Fibroblast of skin of right quadriceps (primary cell): ENCODE measurements at regions not wholly inside any gene's neighbourhood (a gene's known extent, or its start where the extent isn't known, plus 50 kb on each side); places are given as distances from the start of the nearest gene placed in this dataset.

ENCODE experiments used
- DNase-seq: peaks from one replicate; pipeline ENCODE4 v3.0.0-alpha.2; 2013

DNA sequence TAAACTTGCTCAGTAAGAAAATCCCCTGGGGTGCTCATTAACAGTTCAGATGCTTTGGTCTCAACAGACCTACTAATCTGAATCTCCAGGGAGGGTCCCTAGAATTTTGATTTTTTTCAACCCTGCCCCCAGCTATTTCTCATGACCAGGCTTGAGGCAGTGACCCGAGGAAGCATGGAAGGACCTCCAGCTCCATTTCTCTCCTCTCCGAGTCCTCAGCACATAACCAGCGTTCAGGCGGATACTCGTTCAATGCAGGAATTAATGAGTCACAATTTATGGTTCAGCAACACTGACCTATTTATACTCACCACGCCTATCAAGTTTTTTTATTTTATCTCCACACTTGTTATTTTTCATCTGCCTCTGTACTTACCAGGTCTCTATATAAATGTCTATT, 369.2 kb upstream of the CDH4 start:
- DNase-seq: no peak

DNA sequence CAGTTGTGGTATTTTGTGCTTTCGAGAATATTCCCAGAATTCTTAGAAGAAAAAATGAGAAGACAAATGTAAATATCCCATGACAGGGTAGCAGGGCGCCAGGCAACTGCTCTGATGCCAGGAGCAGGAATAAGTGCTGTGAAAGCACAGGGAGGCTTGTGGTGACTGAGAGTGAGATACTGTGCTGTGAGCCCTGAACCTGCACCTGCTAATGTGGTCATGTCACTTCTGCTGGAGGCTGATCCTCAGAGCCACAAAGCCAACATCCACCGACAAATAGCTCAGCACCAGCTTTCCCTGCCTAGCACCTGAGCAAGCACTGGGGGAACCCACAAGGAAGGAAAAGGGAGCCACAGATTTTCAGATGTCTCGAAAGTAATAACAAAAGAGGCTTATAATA, 368.6 kb upstream of the CDH4 start:
- DNase-seq: no peak

DNA sequence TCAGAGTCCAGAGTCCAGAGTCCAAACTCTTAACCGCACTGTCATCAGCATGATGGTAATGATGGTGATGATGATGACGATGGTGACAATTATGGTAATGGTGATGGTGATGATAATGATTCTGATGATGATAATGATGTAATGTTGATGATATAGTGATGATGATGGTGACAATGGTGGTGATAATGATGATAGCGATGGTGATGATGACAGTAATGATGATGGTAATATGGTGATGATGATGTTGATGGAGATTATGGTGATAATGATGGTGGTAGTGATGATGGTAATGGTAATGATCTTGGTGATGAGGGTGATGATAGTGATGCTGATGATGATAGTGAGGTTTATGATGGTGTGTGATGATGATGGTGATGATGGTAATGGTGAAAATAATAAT, 367.8 kb upstream of the CDH4 start:
- no peak for DNase-seq

DNA sequence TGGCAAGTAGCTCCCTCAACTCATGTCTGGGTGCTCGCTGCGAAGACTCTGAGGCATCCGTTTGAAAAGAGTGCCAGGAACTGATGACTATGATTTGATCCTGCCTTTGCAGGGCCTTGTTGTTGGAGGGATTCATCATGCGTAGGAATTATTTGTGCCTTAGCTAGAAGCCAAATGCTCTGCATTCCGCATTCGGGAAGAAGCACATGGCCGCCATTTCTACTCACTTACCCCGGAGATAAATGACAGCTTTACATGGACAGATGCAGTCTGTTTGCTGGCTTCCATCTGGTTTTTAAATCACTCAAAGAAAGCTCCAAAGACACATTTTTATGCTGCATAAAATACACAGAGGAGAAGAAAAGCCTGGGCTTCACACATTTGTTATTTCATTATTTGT, 363.3 kb upstream of the CDH4 start:
- no peak for DNase-seq

DNA sequence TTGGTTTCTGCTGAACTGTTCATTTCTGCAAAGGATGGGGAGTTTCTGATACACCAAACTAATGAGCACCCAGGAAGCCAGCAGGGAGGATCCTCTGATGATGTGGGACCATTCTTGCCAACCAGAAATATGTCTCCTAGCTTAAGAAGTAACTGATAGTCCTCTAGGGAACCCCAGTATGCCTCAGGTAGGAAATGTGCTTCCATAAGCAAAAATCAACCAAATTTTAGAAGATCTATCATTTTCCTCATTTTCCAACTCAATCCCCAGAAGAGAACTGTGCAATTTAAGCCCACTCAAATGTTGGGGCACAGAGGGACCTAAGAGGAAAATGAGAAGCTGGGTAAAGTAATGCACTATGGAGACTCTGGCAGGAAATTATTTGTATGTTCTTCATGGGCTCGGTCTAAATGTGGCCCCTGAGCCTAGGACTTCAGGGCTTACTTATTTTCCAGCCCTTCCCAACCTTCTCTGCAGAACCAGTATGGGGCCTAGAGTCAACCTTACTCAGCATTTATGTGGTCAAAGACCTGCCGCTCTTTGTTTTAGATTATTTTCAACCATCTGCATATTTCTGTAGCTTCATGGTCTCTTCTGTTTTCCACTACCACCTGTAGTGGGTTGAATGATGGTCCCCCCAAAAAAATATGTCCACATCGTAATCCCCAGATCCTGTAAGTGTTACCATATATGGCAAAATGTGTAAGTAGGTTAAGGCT, 359.8 kb upstream of the CDH4 start:
- no peak for DNase-seq

DNA sequence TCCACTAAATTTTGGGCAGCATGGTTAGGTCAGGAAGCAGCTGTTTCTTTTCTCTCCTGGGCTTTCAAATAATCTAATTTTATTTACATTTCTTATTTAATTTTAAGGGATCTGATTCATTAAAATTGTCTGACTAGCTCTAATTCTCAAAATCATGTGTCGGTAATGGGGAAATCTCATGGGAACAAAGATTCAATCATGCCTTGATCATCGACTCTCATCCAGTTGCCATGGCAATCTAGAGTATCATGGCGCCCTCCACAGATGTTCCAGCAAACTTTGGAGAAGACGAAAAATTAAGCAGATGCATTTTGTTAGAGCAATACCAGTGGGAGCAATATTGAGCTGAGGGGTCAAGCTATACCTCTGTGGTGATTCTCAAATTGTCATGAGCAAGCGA, 358.0 kb upstream of the CDH4 start:
- DNase-seq: no peak

DNA sequence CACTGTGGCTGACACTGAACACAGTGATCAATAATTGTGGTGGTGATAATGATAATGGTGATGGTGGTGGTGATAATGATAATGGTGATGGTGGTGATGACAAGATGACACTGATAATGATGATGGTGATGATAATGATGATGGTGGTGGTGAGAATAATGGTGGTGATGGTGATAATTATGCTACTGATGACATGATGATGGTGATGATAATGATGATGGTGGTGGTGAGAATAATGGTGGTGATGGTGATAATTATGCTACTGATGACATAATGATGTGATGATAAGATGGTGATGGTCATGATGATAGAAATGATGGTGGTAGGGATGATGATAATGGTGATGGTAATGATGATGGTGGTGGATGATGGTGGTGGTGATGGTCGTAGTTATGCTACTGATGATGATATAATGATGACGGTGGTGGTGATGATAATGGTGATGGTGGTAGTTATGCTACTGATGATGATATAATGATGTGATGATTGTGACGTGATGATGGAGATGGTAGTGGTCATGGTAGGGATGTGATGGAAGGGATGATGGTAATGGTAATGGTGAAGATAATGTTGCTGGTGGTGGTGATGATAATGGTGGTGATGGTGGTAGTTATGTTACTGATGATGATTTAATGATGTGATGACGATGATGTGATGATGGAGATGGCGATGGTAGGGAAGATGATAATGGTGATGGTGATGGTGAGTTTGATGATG, 356.5 kb upstream of the CDH4 start:
- DNase-seq: no peak

DNA sequence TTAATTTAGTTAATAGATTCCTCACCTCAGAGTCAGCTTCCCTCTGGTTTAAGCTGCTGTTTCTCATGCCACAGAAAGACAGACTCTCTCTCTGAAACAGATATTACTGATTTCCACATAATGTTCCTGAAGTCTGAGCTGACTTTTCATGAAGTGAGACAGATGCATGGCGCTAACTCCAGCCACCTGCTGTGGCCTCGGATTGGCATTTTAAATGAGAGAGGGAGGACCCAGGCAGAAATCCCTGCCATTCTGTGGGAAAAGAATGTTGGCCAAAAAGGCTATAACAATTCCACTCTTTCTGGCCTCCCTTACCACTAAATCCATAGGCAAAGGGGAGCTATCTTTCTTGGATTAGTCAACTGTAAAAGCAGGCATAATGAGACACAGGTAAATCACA, 354.1 kb upstream of the CDH4 start:
- no peak for DNase-seq

DNA sequence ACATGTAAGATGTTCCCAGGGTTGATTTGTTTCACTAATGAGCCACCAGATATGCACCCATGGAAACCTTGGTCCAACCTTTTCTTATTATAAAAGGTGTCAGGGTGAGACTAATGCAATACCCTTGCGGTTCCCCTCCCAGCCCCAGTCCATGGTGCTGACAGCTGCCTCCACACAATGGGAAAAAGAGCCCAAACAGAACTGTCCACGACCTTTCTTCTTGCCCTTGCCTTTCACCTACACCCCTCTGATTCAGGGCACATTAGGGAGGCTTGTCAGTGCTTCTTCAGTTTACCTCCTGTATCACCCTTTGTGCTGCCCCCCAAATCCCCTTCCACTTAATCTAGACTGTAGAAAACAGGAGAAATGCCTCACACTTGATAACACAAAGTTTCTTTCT, 352.7 kb upstream of the CDH4 start:
- no peak for DNase-seq

DNA sequence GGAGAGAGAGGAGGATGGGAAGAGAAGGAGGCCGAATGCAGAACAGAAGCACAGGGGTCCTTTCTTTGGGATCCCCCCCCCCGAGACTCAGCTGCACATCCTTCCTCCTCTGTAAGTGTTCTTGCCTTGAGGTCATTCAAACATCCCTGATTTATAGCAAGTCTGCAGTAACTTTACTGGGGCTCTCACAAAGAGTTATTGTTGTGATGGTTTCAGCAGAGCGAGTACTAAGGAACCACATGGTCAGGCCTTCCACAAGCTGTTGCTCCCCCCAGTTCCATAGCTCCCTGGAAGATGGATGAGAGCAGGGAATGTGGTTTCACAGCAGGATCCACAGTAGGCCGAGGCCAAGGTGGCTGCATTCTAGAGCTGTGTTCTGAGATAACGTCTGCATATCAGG, 351.4 kb upstream of the CDH4 start:
- DNase-seq: no peak

DNA sequence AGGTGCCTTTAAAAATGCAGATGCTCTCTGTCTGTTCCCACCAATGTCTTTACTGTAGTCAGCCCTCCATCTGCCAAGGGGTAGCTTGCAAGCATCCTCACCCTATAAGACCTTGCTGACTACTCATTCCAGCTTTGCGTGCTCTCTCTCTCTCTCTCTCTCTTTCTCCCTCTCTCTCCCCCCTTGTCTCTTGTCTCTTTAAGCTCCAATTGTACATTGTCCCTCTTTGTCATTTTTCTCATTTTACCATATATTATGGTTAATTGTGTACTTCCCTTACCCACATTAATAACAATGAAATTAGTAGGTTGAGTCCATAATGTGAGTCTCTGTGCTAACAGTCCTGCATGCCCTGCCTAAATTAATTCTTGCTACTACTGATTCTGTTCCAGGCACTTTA, 350.2 kb upstream of the CDH4 start:
- no peak for DNase-seq

DNA sequence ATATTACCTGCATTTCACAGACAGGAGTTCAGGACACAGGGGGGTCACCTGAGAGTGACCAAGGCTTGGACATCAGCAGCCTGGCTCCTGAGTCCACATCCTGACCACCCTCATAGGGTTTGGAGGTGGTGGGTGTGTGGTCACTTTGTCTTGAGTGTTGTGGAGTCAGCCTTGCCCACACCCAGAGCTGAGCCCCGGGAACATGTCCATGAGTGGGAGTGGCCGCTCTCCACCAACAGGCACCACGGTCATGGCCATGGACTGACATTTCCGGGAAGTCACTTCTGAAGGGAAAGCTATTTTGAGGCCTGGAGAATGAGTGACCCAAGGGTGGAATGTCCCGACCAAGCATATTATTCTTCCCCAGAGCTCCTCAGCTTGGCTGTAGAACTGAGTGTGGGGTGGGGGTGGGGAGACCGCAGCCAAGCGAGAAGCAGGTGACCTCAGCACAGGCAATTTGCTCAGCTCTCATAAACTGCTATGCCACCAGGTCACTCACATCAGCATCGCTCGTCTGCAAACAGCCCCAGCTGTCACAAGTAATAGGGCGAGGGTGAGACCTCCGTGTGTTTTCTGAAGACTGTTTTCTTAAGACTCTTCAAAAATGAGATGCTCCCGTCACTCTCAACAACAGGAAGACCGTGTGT, 348.6 kb upstream of the CDH4 start:
- no peak for DNase-seq

DNA sequence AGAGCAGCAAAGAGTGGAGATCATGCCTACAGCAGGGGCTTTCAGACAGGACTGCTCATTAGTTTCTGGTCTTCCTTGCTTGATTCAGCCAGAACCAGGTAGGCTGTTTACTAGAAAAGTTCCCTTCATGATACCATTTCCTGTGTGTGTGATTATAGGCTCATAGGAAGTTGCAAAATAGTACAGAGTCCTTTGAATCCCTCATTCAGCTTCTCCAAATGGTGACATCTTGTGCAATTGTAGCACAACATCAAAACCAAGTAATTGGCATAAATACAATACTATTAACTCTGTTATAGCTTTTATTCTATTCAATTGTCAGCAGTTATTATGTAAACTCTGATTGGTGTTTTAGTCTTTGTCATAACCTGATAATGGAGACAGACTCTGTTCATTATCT, 347.3 kb upstream of the CDH4 start:
- no peak for DNase-seq

DNA sequence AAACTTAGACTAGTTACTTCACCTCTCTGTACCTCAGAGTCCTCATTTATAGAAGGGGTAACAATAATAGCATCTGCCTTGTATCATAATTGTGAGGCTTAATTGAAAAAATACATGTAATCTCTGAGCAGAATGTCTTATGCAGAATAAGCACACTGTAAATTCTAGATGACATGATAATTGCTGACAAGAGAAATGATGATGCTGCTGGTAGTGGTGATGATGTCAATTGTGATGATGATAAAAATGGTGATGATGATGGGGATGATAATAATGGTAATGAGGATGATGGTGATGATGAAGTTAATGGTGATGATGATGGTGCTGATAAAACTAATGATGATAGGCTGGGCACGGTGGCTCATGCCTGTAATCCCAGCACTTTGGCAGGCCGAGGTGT, 346.1 kb upstream of the CDH4 start:
- DNase-seq: no peak

DNA sequence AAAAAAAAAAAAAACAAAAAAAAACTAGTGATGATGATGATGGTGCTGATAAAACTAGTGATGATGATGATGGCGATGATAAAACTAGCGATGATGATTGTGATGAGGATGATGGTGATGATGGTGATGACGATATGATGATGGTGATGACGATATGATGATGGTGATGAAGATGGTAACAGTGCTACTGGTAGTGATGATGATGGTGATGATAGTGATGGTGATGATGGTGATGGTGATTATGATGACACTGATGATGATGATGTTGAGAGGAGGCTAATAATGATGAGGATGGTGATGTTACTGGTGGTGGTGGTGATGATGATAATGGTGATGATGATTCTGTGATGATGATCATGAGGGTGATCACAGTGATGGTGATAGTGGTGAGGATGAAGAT, 345.5 kb upstream of the CDH4 start:
- no peak for DNase-seq

DNA sequence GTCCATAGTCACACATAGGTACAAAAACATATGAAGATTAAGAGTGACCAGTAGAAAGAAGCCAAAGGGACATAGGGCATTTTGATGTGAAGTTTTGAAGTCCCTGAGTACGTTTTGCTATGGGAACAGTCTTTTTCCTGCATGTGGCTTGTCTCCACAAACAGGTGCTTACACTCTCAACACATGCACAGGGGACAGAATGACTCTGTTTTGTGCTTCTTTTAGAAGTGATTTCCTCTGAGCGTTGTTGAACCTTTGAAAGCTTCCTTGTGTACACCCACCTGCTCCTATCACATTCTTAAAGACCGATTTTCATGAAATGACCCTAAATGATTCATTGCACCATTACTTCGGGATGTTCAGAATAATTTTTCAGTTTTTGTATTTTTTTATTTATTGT, 338.8 kb upstream of the CDH4 start:
- no peak for DNase-seq

DNA sequence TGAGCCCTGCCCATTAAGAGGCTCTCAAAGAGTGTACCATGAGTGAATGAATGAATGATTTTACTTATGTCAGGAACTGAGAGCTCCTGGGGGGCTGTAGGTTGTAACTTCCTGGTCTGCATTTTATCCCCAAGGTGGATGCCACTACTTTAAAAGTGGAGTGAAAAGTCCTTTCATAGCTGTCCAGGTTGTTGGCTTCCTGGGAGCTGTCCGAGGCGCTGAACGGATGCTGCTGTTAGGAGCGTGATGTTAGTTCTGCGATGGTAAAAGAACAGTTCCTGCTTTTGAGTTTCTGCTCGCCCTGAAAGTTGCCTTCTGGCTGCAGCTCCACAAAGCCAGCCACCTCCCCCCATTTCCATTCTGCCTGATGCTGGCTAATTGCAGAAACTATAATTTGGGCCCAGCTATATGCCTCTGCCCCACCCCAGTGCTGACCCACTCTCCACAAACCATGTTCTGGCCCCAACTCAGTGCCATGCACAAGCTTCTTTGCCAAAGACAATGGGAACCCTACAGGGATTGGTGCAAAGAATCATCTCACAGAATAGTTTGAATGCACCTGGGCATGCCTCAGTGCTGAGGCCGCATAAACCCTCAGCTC, 330.9 kb upstream of the CDH4 start:
- peak; percentile 38 for DNase-seq

DNA sequence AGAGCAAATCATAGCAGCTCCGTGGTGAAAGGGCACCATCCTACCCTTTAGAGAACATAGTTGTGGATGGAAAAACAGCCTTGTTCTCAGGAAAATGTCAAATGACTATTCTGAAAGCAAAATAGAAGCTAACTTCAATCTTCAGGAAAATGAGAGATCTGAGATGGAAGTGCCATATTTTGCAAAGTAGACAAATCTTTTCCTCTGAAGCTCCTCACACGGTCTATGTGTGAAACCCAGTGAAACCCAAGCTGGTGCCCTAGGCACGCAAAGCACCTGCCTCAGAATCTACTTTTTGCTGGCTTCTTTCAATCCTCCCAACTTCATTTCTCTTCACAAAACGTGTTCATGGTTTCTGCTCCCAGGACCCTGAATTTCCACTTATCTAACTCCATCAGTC, 325.2 kb upstream of the CDH4 start:
- no peak for DNase-seq

DNA sequence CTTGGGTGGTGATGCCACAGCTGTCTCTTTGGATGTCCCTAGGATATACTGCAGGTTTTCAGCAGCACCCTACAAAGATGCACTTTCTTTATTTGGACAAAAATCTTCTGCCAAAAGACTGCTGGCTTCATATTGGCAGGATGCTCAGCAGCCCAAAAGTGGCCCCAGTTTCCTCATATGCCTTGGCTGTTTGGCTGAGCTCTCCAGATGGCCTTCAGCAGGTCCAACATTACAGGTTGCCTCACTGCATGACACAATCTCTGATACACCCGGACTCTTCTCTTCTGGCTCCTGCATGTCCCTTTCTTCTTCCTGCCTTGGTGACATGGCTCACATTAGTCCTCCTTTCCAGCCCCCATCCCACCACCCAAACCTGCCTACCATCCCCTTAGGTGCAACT, 323.7 kb upstream of the CDH4 start:
- DNase-seq: no peak

DNA sequence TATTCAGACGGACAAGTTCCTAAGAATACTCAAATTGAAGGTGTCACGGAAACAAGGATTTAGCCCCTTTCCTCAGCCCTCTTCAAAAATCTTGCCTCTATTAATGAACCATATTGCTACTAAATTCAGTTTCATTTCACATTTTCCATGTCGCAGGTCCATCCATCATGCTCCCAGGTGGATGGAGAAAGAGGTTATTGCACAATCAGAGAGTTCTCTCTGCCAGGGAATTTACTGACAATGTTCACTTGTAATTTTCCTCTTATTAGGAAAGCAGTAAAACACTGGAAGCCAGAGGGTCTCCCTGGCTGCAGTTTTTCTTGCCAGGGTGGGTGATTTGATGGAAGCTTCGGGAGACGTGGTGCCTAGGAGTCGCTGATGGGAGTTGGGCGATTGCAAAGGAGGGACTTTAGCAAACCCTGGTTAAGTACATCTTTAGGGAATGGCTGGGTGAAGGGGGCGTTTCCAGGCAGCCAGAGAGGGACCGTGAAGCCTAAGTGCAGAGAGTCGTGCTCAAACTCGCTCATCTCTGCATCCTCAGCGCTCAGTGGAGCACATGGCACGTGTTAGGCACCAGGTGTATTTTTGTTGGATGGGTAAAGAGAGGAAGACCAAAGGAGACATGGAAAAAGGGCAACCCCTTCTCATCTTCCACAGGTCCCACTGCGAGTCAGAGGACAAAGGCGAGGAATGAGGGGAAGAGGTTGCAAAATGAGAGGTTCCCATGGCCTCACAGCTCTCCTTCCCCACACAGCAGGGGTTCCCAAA, 321.9 kb upstream of the CDH4 start:
- no peak for DNase-seq

DNA sequence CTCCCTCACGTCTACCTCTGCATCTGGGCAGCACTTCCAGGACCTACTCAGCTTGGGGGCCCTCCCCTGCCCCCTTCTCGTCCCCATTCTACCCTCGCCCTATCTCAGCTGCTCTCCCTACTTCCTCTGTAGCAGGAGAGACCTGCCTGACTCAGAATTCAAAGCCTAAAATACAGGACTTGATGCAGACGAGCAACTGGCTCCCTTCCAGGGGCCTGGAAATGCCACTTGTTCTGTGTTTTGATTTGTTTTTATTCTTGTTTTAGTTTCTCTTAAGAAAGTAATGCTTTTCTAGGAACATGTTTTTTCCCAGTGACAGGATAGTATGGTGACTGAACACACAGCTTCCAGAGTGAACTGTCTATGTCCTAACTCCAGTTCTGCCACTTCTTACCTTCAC, 320.4 kb upstream of the CDH4 start:
- DNase-seq: no peak

DNA sequence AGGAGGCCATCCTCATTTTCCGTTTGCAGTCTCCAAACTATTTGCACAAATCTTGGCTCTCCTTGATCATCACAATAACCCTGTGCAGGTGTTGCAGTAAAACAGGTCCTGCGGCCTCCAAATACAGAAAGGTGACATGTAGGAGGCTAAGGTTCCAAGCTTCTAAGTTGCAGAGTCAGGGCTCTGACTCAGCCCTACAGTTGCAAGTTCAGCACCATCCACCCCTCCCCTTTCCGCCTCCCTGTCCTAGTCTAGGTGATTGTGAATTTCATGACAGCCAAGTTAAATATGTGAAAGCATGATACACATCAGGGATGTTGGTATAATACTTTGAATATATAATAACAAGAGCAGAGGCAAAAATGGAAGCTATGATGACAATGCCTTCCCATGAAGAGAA, 317.3 kb upstream of the CDH4 start:
- no peak for DNase-seq

DNA sequence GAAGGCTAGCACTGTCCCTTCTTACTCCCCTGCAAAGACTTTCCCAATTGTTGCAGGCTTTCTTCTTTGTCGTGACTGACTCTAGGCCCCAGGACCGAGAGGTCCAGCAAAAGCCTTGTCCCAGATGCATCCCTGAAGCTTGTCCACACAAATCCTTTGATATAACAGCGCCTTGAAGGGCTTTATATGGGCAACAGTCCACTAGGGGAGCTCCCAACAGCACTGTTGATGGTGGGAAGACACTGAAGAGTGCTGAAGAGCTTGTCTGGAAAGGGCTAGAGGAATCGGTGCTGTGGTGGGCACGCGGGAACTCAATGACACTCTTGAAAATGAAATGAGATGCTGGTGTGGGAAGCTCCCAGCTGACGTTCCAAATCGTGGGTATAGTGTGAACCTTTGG, 316.1 kb upstream of the CDH4 start:
- no peak for DNase-seq
